Heart left ventricle (tissue), 13 donors: ENCODE measurements at regions not wholly inside any gene's neighbourhood (a gene's known extent, or its start where the extent isn't known, plus 50 kb on each side); places are given as distances from the start of the nearest gene placed in this dataset.

Experiments used
- CTCF ChIP-seq, 12 donors: fragments of 200-600 bp; sonication (generic) in 4 of 12; IDR thresholded peaks; one replicate each; pipeline versions ENCODE4 v1.5.0 to v1.8.0; 2018 to 2022; ENCODE audit warnings: antibody characterized with exemption in 12 of 12, mild to moderate bottlenecking in 5 of 12
- POLR2A ChIP-seq, 2 donors: fragments of 450-650 bp; IDR thresholded peaks; one replicate each; pipeline ENCODE4 v1.6.1; 2017; ENCODE audit warnings: antibody characterized with exemption in 2 of 2, mild to moderate bottlenecking in 2 of 2, moderate library complexity in 2 of 2
- donor health status: ischemic (EF 13 %, LVEDD 7.1; RV severe dilation, severe dysfunction).
- donor health status: DM: no; HTN: yes; CAD: no.
- donor health status: DM: no; HTN: no; CAD: no.
- donor health status: ischemic (EF 25% LVEDD 6.9; RV normal size, moderate dysfunction).
- donor health status: ischemic (EF 25% LVEDD 5.7; RV mildly dilated, moderate dysfunction).
- donor health status: ischemic (EF 35%, LVEDD 5.7; RV mildly dilated, moderate dysfunction).
- donor health status: nonischemic (EF 11% LVEDD 7.7; RV severe dilation, severe dysfunction).
- donor health status: DM: yes; HTN: yes; CAD: no.
- donor health status: PGD.
- donor health status: ischemic (EF 29% LVEDD 5.4; RV normal size, mild dysfunction).
- donor health status: nonischemic (EF 23%, LVEDD 6.1; RV moderate dilation, normal function).

GRCh38 chrX:104459796-104460195 is 106.2 kb upstream of the IL1RAPL2 start:
- TF ChIP-seq CTCF (IDR thresholded peaks at IDR 0.05) = no peak
- TF ChIP-seq POLR2A (IDR thresholded peaks at IDR 0.05) = no peak
